ENCODE measurements at regions not wholly inside any gene's neighbourhood (a gene's known extent, or its start where the extent isn't known, plus 50 kb on each side); places are given as distances from the start of the nearest gene placed in this dataset.

- no peak for DNase-seq
- Histone ChIP-seq H3K27me3 (no peaks in the 10 kb centered on the region), H3K4me1 (replicated peaks in 1 of 2) (no peaks in the 10 kb centered on the region), H3K9me3 (replicated peaks in 1 of 3) (no peaks in the 10 kb centered on the region), H3K4me3 (no peak overlapping the region), H3K27ac (no peak overlapping the region), H3K36me3 (replicated peaks in 1 of 2) (no peaks in the 10 kb centered on the region)
- TF ChIP-seq POLR2A (IDR thresholded peaks at IDR 0.05) = no peak
- no peak for TF ChIP-seq CTCF (IDR thresholded peaks at IDR 0.05)
- intact Hi-C loops (cut with DNase I) = no loop called here
Observed at GRCh38 chr6:140434761-140435160, 1060.3 kb upstream of the CITED2 start.

- H3K9me3 ChIP-seq (replicated peaks in 1 of 3) = no peaks in the 10 kb centered on the region
- no peaks in the 10 kb centered on the region for H3K4me1 ChIP-seq (replicated peaks in 1 of 2)
- H3K36me3 ChIP-seq (replicated peaks in 1 of 2) = no peaks in the 10 kb centered on the region
- no peaks in the 10 kb centered on the region for H3K27me3 ChIP-seq
- no peak for TF ChIP-seq POLR2A (IDR thresholded peaks at IDR 0.05)
- no peak for TF ChIP-seq CTCF (IDR thresholded peaks at IDR 0.05)
- 85 to 91% (median 89%) methylated on average over 4 of the region's 4 CpGs for WGBS, 4 donors
- intact Hi-C loops (cut with DNase I) = no loop called here
- H3K4me3 ChIP-seq = no peak overlapping the region
- no peak overlapping the region for H3K27ac ChIP-seq
- DNase-seq = no peak
Observed at GRCh38 chr6:140433072-140433471, 1058.6 kb upstream of the CITED2 start.

- Histone ChIP-seq H3K4me1 (replicated peaks in 1 of 2) (no peaks in the 10 kb centered on the region), H3K36me3 (replicated peaks in 1 of 2) (no peaks in the 10 kb centered on the region), H3K4me3 (no peak overlapping the region), H3K27me3 (no peaks in the 10 kb centered on the region), H3K27ac (no peak overlapping the region), H3K9me3 (replicated peaks in 1 of 3) (no peaks in the 10 kb centered on the region)
- no peak for TF ChIP-seq POLR2A (IDR thresholded peaks at IDR 0.05)
- no peak for TF ChIP-seq CTCF (IDR thresholded peaks at IDR 0.05)
- DNase-seq = no peak
- 90 to 97% (median 94%) methylated on average over 2 of the region's 2 CpGs for WGBS, 4 donors
- intact Hi-C loops (cut with DNase I) = no loop called here
Observed at GRCh38 chr6:140427842-140428241, 1053.4 kb upstream of the CITED2 start.

GRCh38 chr6:140414966-140415620 is 1040.6 kb upstream of the CITED2 start:
- Histone ChIP-seq H3K4me1 (replicated peaks in 1 of 2) (no peaks in the 10 kb centered on the region), H3K27me3 (no peaks in the 10 kb centered on the region), H3K27ac (no peak overlapping the region), H3K36me3 (replicated peaks in 1 of 2) (no peaks in the 10 kb centered on the region), H3K4me3 (no peak overlapping the region), H3K9me3 (replicated peaks in 1 of 3) (no peaks in the 10 kb centered on the region)
- TF ChIP-seq POLR2A (IDR thresholded peaks at IDR 0.05) = no peak
- no peak for TF ChIP-seq CTCF (IDR thresholded peaks at IDR 0.05)
- DNase-seq = no peak
- WGBS, 4 donors = 87 to 98% (median 95%) methylated on average over 9 of the region's 9 CpGs
- intact Hi-C loops (cut with DNase I) = no loop called here
